MCF 10A (cell line): ENCODE measurements at regions not wholly inside any gene's neighbourhood (a gene's known extent, or its start where the extent isn't known, plus 50 kb on each side); places are given as distances from the start of the nearest gene placed in this dataset.

ENCODE experiments used
- BruUV-seq: library from RNA; stranded (reverse); fragments of 400-500 nt; replicated peaks from 2 replicates; lab custom pipeline; 2021; lab: Mats Ljungman, UMichigan
- CTCF ChIA-PET: fragments of 300-600 bp; sonication (Branson Sonifier 250); formaldehyde crosslinking; extraction: SDS; loops from one replicate; lab custom pipeline; 2021; ENCODE audit warnings: antibody characterized with exemption, inconsistent platforms; lab: Yijun Ruan, JAX
- POLR2A ChIA-PET: fragments of 300-600, 350-650 bp; sonication (Branson Sonifier 250); formaldehyde crosslinking; extraction: SDS; loops from one replicate; lab custom pipeline; 2020; ENCODE audit warnings: antibody characterized with exemption, inconsistent platforms; lab: Yijun Ruan, JAX
- DNase-seq: peaks from one replicate; pipeline ENCODE4 v3.0.0-alpha.2; 2018; ENCODE audit not compliant: unreplicated experiment
- H3K27ac Mint-ChIP-seq: one replicate; pipeline ENCODE4 v1.8.0; 2022; ENCODE audit warnings: mild to moderate bottlenecking, low read depth, mixed read lengths; ENCODE audit not compliant: unreplicated experiment
- H3K27me3 Mint-ChIP-seq: one replicate; pipeline ENCODE4 v1.8.0; 2022; ENCODE audit warnings: mixed read lengths; ENCODE audit not compliant: insufficient read depth, unreplicated experiment
- H3K36me3 Mint-ChIP-seq: one replicate; pipeline ENCODE4 v1.8.0; 2022; ENCODE audit warnings: mild to moderate bottlenecking, moderate library complexity, mixed read lengths; ENCODE audit not compliant: insufficient read depth, unreplicated experiment
- H3K4me1 Mint-ChIP-seq: one replicate; pipeline ENCODE4 v1.8.0; 2022; ENCODE audit warnings: mixed read lengths; ENCODE audit not compliant: insufficient read depth, unreplicated experiment
- H3K4me3 Mint-ChIP-seq: one replicate; pipeline ENCODE4 v1.8.0; 2022; ENCODE audit warnings: mild to moderate bottlenecking, moderate library complexity, mixed read lengths; ENCODE audit not compliant: unreplicated experiment
- H3K9me3 Mint-ChIP-seq: one replicate; pipeline ENCODE4 v1.8.0; 2022; ENCODE audit warnings: mixed read lengths; ENCODE audit not compliant: unreplicated experiment
- intact Hi-C: fragments of 100-400 bp; cut with micrococcal nuclease; formaldehyde crosslinking; loops from 2 replicates; pipeline ENCODE4 v1.14.1; 2022
- TF ChIP-seq, protein P1 (sequence below): fragments of 200-600 bp; IDR thresholded peaks from one replicate; pipeline ENCODE4 v1.8.0; 2022; ENCODE audit warnings: antibody characterized with exemption, mild to moderate bottlenecking; ENCODE audit not compliant: unreplicated experiment

DNA sequence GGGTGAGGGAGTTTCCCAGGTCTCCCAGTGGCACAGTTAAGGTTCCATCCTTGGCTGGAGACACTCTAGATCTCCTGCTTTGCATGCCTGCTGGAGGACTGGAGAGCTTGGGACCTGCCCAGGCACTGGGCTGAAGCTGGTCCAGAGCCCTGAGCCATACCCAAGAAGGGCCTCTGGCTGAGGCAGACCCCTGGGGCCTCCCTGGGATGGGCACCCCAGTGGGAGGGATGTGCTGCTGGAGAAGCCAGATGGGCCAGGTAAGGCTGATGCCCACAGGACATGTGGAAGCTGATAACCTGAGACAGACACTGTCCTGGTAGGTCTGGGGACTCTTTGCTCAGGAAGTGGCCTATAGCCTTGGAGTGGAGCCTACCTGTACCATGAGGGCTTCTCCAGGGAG, 160.7 kb downstream of the TFCP2L1 start:
- intact Hi-C loops = no loop called here
- H3K36me3 Mint-ChIP-seq = no peaks in the 10 kb centered on the region
- H3K4me1 Mint-ChIP-seq = no peaks in the 10 kb centered on the region
- TF ChIP-seq, protein P1, sequence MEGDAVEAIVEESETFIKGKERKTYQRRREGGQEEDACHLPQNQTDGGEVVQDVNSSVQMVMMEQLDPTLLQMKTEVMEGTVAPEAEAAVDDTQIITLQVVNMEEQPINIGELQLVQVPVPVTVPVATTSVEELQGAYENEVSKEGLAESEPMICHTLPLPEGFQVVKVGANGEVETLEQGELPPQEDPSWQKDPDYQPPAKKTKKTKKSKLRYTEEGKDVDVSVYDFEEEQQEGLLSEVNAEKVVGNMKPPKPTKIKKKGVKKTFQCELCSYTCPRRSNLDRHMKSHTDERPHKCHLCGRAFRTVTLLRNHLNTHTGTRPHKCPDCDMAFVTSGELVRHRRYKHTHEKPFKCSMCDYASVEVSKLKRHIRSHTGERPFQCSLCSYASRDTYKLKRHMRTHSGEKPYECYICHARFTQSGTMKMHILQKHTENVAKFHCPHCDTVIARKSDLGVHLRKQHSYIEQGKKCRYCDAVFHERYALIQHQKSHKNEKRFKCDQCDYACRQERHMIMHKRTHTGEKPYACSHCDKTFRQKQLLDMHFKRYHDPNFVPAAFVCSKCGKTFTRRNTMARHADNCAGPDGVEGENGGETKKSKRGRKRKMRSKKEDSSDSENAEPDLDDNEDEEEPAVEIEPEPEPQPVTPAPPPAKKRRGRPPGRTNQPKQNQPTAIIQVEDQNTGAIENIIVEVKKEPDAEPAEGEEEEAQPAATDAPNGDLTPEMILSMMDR = no peak
- no peak for DNase-seq
- BruUV-seq = no TSS peak
- no peak overlapping the region for H3K4me3 Mint-ChIP-seq
- no peak overlapping the region for H3K27ac Mint-ChIP-seq
- POLR2A ChIA-PET = no interaction called here
- H3K27me3 Mint-ChIP-seq = no peaks in the 10 kb centered on the region
- H3K9me3 Mint-ChIP-seq = no peaks in the 10 kb centered on the region
- CTCF ChIA-PET = interaction anchor here (0.7 to 1.0 kb wide), 3 partner anchors 35 to 231 kb away, joined by 3 read pairs; no protein-coding TSS in a partner anchor

DNA sequence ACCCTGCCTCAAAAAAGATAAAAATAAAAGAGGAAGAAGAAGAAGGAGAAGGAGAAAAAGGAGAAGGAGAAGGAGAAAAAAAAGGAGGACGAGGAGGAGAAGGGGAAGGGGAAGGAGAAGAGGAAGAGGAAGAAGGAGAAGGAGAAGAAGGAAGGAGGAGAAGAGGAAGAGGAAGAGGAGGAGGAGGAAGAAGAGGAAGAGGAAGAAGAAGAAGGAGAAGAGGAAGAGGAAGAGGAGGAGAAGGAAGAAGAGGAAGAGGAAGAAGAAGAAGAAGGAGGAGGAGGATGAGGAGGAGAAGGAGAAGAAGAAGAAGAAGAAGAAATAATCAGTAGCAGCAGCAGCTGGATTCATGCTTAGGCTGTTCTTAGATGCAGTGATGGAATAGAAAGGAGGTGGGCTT, 159.7 kb downstream of the TFCP2L1 start:
- ChIA-PET CTCF (interaction anchor here (0.7 to 1.1 kb wide), 3 partner anchors 40 to 1577 kb away, joined by 3 read pairs; no protein-coding TSS in a partner anchor), POLR2A (interaction anchor here (0.7 kb wide), 2 partner anchors 45 to 61 kb away, joined by 4 to 5 read pairs; no protein-coding TSS in a partner anchor)
- Mint-ChIP-seq H3K9me3 (no peaks in the 10 kb centered on the region), H3K27ac (no peak overlapping the region), H3K36me3 (no peaks in the 10 kb centered on the region), H3K4me1 (no peaks in the 10 kb centered on the region), H3K27me3 (no peaks in the 10 kb centered on the region), H3K4me3 (no peak overlapping the region)
- intact Hi-C loops = no loop called here
- TF ChIP-seq, protein P1 = no peak
- no peak for DNase-seq
- BruUV-seq = no TSS peak

DNA sequence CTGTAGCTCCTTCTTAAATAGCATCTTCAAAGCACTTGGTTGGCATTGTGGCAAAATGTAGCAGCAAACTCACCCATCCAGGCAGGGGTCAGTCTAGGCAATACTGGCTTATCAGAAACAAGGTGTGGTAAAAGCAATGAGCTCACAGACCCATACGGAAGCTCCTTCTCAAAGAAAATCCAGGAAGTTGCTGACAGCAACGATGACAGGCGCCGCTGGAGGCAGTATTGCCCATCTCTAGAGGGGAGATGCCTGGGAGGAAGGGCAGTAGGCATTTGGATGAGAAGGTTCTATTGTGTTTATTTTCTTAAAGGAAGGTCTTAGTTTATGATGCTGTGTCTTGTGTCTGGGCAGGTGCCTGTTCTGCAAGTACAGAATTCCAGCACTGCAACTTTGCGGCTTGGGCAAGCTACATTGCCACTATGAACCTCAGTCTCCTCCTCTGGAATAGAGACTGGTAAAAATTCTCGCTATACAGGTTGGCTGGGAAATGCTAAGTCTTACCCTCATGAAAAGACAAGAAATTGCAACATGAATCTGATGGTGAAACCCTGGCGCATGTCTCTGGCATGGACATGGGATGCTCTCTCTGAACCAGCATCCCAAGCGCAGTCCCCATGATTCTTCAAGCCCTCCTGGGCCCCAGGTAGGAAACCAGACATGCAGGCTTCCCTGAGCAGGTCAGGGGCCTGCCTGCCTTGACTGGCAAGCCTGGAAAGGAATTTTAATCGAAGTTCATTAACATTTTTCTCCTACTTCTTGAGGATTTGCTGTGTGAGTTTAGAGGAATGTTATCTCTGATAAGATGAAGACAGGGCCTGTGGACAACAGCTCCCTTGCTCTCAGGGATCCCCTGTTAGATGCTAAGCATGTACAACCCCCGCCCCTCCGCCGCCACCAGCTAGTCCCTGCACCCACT, 156.0 kb downstream of the TFCP2L1 start:
- DNase-seq = no peak
- intact Hi-C loops = no loop called here
- no peak overlapping the region for H3K27ac Mint-ChIP-seq

DNA sequence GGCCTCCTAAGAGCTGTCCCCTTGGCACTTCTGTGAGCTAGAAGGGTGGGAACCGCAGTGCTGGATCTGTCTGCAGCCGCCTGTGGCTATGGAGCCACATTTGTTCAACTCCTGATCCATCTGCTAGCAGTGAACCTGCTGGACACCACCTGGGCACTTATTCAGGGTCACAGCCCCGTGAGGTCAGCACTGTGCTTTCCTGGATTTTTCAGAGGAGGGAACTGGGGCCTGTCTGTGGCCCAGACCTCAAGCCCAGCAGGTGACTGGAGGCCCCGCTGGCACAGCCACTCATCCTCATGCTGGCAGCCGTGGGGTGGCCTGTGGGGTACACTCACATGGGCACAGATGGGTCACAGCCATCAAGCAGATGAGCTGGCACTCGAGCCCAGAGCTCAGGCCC, 155.3 kb downstream of the TFCP2L1 start:
- H3K9me3 Mint-ChIP-seq = no peaks in the 10 kb centered on the region
- H3K27ac Mint-ChIP-seq = no peak overlapping the region
- intact Hi-C loops = no loop called here
- no peaks in the 10 kb centered on the region for H3K36me3 Mint-ChIP-seq
- no peak overlapping the region for H3K4me3 Mint-ChIP-seq
- ChIA-PET POLR2A (interaction anchor here (0.9 to 1.0 kb wide), 2 partner anchors 69 to 81 kb away, joined by 3 read pairs; no protein-coding TSS in a partner anchor), CTCF (no interaction called here)
- no peaks in the 10 kb centered on the region for H3K27me3 Mint-ChIP-seq
- no TSS peak for BruUV-seq
- DNase-seq = no peak
- TF ChIP-seq, protein P1 = no peak
- peaks cover 7% of the 10 kb centered on the region for H3K4me1 Mint-ChIP-seq

More for the DNA sequence above, 156.0 kb downstream of the TFCP2L1 start:
- H3K4me1 Mint-ChIP-seq = peaks cover 3% of the 10 kb centered on the region
- BruUV-seq = no TSS peak
- H3K4me3 Mint-ChIP-seq = no peak overlapping the region
- no peaks in the 10 kb centered on the region for H3K27me3 Mint-ChIP-seq
- H3K36me3 Mint-ChIP-seq = no peaks in the 10 kb centered on the region
- POLR2A ChIA-PET = interaction anchor here (0.9 to 1.2 kb wide), 3 partner anchors 26 to 82 kb away, joined by 3 read pairs; no protein-coding TSS in a partner anchor
- TF ChIP-seq, protein P1 = no peak
- H3K9me3 Mint-ChIP-seq = no peaks in the 10 kb centered on the region
- CTCF ChIA-PET = interaction anchor here (0.6 to 1.0 kb wide), 6 partner anchors 14 to 433 kb away, joined by 3 read pairs; no protein-coding TSS in a partner anchor
